ENCODE measurements at regions not wholly inside any gene's neighbourhood (a gene's known extent, or its start where the extent isn't known, plus 50 kb on each side); places are given as distances from the start of the nearest gene placed in this dataset.

DNA sequence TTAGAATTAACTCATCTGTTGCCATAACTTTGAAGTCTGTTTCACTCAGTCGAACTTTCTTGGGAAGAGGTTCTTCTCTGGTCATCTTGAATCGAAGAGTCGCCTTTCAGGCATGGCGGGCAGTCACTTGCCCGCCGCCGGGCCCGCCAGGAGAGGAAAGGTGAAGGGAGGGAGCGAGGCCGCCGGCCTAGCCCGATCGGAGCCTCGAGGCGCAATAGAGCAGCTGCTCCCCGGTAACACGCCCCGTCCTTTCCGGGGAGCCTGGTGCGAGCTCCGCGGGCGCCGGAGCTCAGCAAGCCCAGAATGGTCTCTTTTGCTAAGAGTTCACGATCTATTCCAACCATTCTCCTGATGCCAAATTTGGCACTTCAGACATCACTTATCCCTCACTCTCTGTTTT is 591.8 kb downstream of the TFAP2B start:
- Mint-ChIP-seq H3K4me1 (no peaks in the 10 kb centered on the region), H3K4me3 (no peak overlapping the region), H3K27ac (no peak overlapping the region), H3K9me3 (ENCODE audit: low read depth) (peaks cover 5% of the 10 kb centered on the region), H3K27me3 (no peaks in the 10 kb centered on the region), H3K36me3 (ENCODE audit: low read depth) (no peaks in the 10 kb centered on the region)
- intact Hi-C loops (cut with DNase I, micrococcal nuclease) = no loop called here
- CTCF ChIA-PET = no interaction called here
- POLR2A ChIA-PET = no interaction called here
- ATAC-seq (no peak), DNase-seq (no peak)

GRCh38 chr6:51411496-51412125 is 592.9 kb downstream of the TFAP2B start:
- Mint-ChIP-seq H3K4me3 (no peak overlapping the region), H3K27ac (no peak overlapping the region), H3K4me1 (no peaks in the 10 kb centered on the region), H3K9me3 (ENCODE audit: low read depth) (peaks cover 5% of the 10 kb centered on the region), H3K36me3 (ENCODE audit: low read depth) (no peaks in the 10 kb centered on the region), H3K27me3 (no peaks in the 10 kb centered on the region)
- DNase-seq (no peak), ATAC-seq (no peak)
- ChIA-PET POLR2A (no interaction called here), CTCF (no interaction called here)
- intact Hi-C loops (cut with DNase I, micrococcal nuclease) = no loop called here

- POLR2A ChIA-PET = no interaction called here
- intact Hi-C loops (cut with DNase I, micrococcal nuclease) = no loop called here
Observed at GRCh38 chr6:51414361-51414760, 595.7 kb downstream of the TFAP2B start.

DNA sequence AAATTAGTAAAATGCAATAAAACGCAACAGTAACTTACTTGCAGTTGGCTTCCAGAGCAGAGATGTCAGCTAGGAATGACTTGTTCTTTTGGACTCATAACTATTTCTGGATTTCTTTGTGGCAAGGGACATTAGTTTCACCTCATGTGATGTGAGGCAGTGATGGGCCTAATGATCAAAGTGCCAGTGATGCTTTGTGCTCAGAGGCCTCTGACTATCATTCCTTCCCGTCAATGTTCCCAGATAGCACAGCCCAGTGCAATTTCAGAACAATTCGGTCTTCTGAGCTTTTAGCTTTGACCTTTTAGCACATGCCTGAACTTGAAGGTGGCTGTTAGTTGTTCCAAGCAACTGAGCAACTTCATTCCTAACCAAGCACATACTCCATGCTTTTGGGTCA is 596.8 kb downstream of the TFAP2B start:
- no peaks in the 10 kb centered on the region for H3K36me3 Mint-ChIP-seq (ENCODE audit: low read depth)
- H3K9me3 Mint-ChIP-seq (ENCODE audit: low read depth) = peaks cover 1% of the 10 kb centered on the region
- ChIA-PET CTCF (no interaction called here), POLR2A (no interaction called here)
- no peaks in the 10 kb centered on the region for H3K4me1 Mint-ChIP-seq
- H3K27me3 Mint-ChIP-seq = no peaks in the 10 kb centered on the region
- no peak for ATAC-seq
- no peak overlapping the region for H3K27ac Mint-ChIP-seq
- intact Hi-C loops (cut with DNase I, micrococcal nuclease) = no loop called here
- no peak for DNase-seq
- H3K4me3 Mint-ChIP-seq = no peak overlapping the region

More at GRCh38 chr6:51414361-51414760, 595.7 kb downstream of the TFAP2B start:
- Mint-ChIP-seq H3K27ac (no peak overlapping the region), H3K27me3 (no peaks in the 10 kb centered on the region), H3K36me3 (ENCODE audit: low read depth) (no peaks in the 10 kb centered on the region), H3K4me1 (no peaks in the 10 kb centered on the region), H3K4me3 (no peak overlapping the region), H3K9me3 (ENCODE audit: low read depth) (peaks cover 5% of the 10 kb centered on the region)
- CTCF ChIA-PET = no interaction called here
- no peak for DNase-seq
- no peak for ATAC-seq

DNA sequence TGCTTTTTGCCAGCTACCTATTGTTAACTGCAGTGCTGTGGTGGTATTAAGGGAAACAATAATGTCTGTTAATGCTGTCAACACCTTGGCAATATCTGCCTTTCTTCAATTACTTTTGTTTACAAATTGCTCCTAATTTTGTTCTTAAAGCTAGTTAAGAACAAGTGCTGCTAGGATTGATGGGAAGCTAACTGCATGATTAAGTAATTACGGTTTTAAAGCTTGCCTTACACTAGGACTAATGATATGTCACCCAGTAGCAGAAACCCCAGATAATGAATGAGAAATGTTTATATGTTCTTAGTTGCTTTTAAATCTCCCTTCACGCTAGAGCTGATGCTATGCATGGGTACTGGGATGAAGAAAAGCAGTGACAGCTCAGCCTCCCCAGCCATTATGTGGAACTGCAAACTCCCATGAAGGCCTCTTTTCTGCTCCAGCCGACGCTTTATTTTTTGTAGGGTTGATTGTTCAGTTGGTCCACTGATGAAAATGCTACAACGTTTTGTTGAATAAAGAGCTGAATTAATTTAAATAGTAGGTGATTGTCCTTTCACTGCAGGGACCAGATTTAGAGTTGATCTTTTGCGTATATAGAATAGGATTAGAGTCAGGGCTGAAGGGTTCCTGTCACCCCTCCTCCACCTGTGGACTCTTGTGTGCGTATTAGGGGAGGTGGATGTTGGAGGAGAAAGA is 610.5 kb downstream of the TFAP2B start:
- Mint-ChIP-seq H3K27ac (no peak overlapping the region), H3K9me3 (ENCODE audit: low read depth) (peaks cover 4% of the 10 kb centered on the region), H3K4me1 (no peaks in the 10 kb centered on the region), H3K4me3 (no peak overlapping the region), H3K27me3 (no peaks in the 10 kb centered on the region), H3K36me3 (ENCODE audit: low read depth) (no peaks in the 10 kb centered on the region)
- POLR2A ChIA-PET = no interaction called here
- intact Hi-C loops (cut with DNase I, micrococcal nuclease) = no loop called here
- ATAC-seq (no peak), DNase-seq (no peak)
- CTCF ChIA-PET = no interaction called here

- DNase-seq (no peak), ATAC-seq (no peak)
- no peak overlapping the region for H3K4me3 Mint-ChIP-seq
- no peaks in the 10 kb centered on the region for H3K4me1 Mint-ChIP-seq
- POLR2A ChIA-PET = no interaction called here
- H3K27ac Mint-ChIP-seq = no peak overlapping the region
- no peaks in the 10 kb centered on the region for H3K27me3 Mint-ChIP-seq
- CTCF ChIA-PET = no interaction called here
- peaks cover 1% of the 10 kb centered on the region for H3K9me3 Mint-ChIP-seq (ENCODE audit: low read depth)
- H3K36me3 Mint-ChIP-seq (ENCODE audit: low read depth) = no peaks in the 10 kb centered on the region
- intact Hi-C loops (cut with DNase I, micrococcal nuclease) = no loop called here
Observed at GRCh38 chr6:51430589-51430988, 611.9 kb downstream of the TFAP2B start.

- no peaks in the 10 kb centered on the region for H3K36me3 Mint-ChIP-seq (ENCODE audit: low read depth)
Observed at GRCh38 chr6:51432481-51432880, 613.8 kb downstream of the TFAP2B start.

DNA sequence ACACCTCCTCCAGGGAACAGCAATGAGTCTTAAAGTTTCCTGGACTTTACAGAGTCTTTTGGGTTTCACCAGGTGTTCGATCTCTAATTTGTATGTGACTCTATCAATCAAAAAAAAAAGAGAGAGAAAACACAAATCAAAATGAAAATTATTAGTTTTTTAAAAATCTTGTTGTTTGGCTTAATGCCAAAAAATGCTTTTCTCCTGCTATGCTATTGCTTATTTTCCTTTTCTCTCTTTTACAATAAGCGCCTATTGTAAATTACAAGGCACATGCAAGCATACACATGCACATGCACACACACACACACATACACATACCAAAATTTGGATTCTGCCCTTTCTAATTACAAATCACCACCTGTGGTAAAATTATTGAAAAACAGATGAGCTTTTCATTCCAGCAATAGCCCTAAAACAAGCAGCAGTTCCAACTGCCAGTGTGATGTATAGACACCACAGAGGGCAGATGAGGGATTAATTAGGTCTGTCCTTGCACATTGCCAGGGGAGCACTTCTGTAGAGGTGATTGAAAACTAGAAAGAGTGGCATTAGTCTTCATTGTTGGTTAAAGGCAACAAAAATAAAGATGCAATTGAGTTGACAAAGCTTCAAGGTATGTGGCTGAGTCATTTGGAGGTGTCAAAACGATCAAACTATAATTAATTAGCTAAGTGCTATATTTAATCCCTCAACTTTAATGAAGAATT is 631.7 kb downstream of the TFAP2B start:
- no peaks in the 10 kb centered on the region for H3K9me3 Mint-ChIP-seq (ENCODE audit: low read depth)
- intact Hi-C loops (cut with DNase I, micrococcal nuclease) = no loop called here
- H3K36me3 Mint-ChIP-seq (ENCODE audit: low read depth) = no peaks in the 10 kb centered on the region
- H3K4me3 Mint-ChIP-seq = no peak overlapping the region
- no peaks in the 10 kb centered on the region for H3K27me3 Mint-ChIP-seq
- no peak for ATAC-seq
- H3K4me1 Mint-ChIP-seq = no peaks in the 10 kb centered on the region
- POLR2A ChIA-PET = no interaction called here
- no peak for DNase-seq
- CTCF ChIA-PET = no interaction called here
- H3K27ac Mint-ChIP-seq = no peak overlapping the region

More at GRCh38 chr6:51432481-51432880, 613.8 kb downstream of the TFAP2B start:
- intact Hi-C loops (cut with DNase I, micrococcal nuclease) = no loop called here
- no peak overlapping the region for H3K27ac Mint-ChIP-seq
- H3K9me3 Mint-ChIP-seq (ENCODE audit: low read depth) = peaks cover 1% of the 10 kb centered on the region
- no peak overlapping the region for H3K4me3 Mint-ChIP-seq
- H3K27me3 Mint-ChIP-seq = no peaks in the 10 kb centered on the region
- DNase-seq (no peak), ATAC-seq (no peak)
- no peaks in the 10 kb centered on the region for H3K4me1 Mint-ChIP-seq
- ChIA-PET POLR2A (no interaction called here), CTCF (no interaction called here)

- POLR2A ChIA-PET = no interaction called here
- H3K27me3 Mint-ChIP-seq = no peaks in the 10 kb centered on the region
- H3K4me3 Mint-ChIP-seq = no peak overlapping the region
Observed at GRCh38 chr6:51450958-51451357, 632.3 kb downstream of the TFAP2B start.

DNA sequence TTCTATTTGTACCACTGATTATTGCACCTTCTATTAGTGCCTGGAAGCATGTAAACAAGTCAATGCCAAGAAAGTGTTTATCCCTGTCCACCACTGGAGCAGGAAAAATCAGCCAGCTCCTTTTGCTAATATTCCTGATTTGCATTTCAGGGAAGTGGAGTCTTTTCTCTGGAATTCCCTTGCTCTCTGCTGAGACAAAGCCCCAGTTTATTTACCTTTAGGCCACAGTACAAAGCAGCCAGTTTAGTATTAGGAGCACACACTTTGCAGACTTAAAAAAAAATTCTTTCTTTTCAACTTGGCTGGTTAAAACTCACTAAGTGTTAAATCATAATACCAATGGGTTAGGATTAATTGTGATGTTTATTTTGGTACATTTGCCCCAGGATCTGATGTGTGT is 631.1 kb downstream of the PKHD1 start:
- Mint-ChIP-seq H3K27ac (no peak overlapping the region), H3K27me3 (no peaks in the 10 kb centered on the region), H3K4me1 (no peaks in the 10 kb centered on the region), H3K4me3 (no peak overlapping the region), H3K36me3 (ENCODE audit: low read depth) (no peaks in the 10 kb centered on the region), H3K9me3 (ENCODE audit: low read depth) (no peaks in the 10 kb centered on the region)
- ChIA-PET POLR2A (no interaction called here), CTCF (no interaction called here)
- ATAC-seq (no peak), DNase-seq (no peak)
- intact Hi-C loops (cut with DNase I, micrococcal nuclease) = no loop called here

More at GRCh38 chr6:51450958-51451357, 632.3 kb downstream of the TFAP2B start:
- H3K4me1 Mint-ChIP-seq = no peaks in the 10 kb centered on the region
- H3K36me3 Mint-ChIP-seq (ENCODE audit: low read depth) = no peaks in the 10 kb centered on the region
- ATAC-seq = no peak
- H3K27ac Mint-ChIP-seq = no peak overlapping the region
- CTCF ChIA-PET = no interaction called here
- DNase-seq = no peak
- intact Hi-C loops (cut with DNase I, micrococcal nuclease) = no loop called here
- no peaks in the 10 kb centered on the region for H3K9me3 Mint-ChIP-seq (ENCODE audit: low read depth)

DNA sequence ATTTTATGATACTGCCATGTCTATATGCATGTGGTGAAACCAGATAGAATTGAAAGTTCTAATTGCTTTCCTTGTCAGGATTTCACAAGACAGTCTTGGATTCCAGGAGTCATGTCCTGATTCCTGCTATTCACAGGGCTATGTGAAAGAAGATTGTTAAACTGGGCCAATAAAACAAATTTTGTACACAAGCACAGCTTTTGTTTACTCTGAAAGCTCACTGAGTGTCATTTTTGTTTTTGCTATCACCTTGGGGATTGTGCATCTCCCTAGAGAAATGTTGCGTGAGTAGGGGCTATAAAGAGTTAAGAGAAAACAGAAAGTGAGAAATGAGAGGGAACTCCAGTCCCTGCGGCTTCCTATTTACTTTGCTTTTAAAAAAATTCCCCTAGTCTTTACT is 627.5 kb downstream of the PKHD1 start:
- no peaks in the 10 kb centered on the region for H3K36me3 Mint-ChIP-seq (ENCODE audit: low read depth)
- no peaks in the 10 kb centered on the region for H3K9me3 Mint-ChIP-seq (ENCODE audit: low read depth)
- CTCF ChIA-PET = no interaction called here
- no peak for ATAC-seq
- no peak overlapping the region for H3K27ac Mint-ChIP-seq
- no peak overlapping the region for H3K4me3 Mint-ChIP-seq
- no peak for DNase-seq
- no peaks in the 10 kb centered on the region for H3K4me1 Mint-ChIP-seq
- POLR2A ChIA-PET = no interaction called here
- no peaks in the 10 kb centered on the region for H3K27me3 Mint-ChIP-seq
- intact Hi-C loops (cut with DNase I, micrococcal nuclease) = no loop called here

DNA sequence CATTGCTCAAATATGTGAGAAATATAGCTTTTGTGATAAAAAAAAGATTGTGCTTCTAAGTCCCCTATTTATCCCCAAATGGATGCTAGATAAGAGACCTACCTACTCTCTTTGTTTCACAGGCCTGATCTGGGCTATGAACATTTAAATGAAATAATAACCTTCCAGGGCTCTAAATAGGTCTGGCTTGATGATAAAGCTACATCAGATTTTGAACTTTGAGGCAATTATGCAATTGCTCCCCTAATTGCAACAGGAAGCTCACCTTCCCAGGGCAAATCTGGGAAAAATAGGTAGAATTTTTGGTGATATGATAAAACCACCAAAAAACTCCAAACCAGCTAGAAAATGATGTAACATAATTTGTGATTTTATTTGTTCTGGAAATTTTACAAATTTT is 624.5 kb downstream of the PKHD1 start:
- DNase-seq = no peak
- ATAC-seq = no peak
- CTCF ChIA-PET = no interaction called here

More for the DNA sequence above, 624.5 kb downstream of the PKHD1 start:
- no peak overlapping the region for H3K4me3 Mint-ChIP-seq
- H3K4me1 Mint-ChIP-seq = no peaks in the 10 kb centered on the region
- H3K27me3 Mint-ChIP-seq = no peaks in the 10 kb centered on the region
- intact Hi-C loops (cut with DNase I, micrococcal nuclease) = no loop called here
- no peaks in the 10 kb centered on the region for H3K36me3 Mint-ChIP-seq (ENCODE audit: low read depth)
- H3K27ac Mint-ChIP-seq = no peak overlapping the region
- POLR2A ChIA-PET = no interaction called here
- no peaks in the 10 kb centered on the region for H3K9me3 Mint-ChIP-seq (ENCODE audit: low read depth)
